A673 (cell line): ENCODE measurements at regions not wholly inside any gene's neighbourhood (a gene's known extent, or its start where the extent isn't known, plus 50 kb on each side); places are given as distances from the start of the nearest gene placed in this dataset.
A peak's percentile ranks its signal among the peaks of the same experiment; 100 is the strongest.

Source experiments
- BruUV-seq: library from RNA; stranded (reverse); fragments of 400-500 nt; replicated peaks from 2 replicates; lab custom pipeline; 2021; lab: Mats Ljungman, UMichigan
- CTCF ChIA-PET: fragments of 300-600 bp; sonication (Branson Sonifier 250); formaldehyde crosslinking; loops from one replicate; lab custom pipeline; 2022; ENCODE audit warnings: antibody characterized with exemption; lab: Charles Lee
- POLR2A ChIA-PET: fragments of 300-600 bp; sonication (Branson Sonifier 250); formaldehyde crosslinking; loops from one replicate; lab custom pipeline; 2022; ENCODE audit warnings: antibody characterized with exemption; ENCODE audit not compliant: low non-redundant PET; lab: Charles Lee
- DNase-seq: peaks from one replicate; pipeline ENCODE4 v3.0.0-alpha.2; 2015; ENCODE audit warnings: low spot score
- H3K27ac ChIP-seq: fragments of 200-600 bp; sonication (generic); 2 replicates; pipeline ENCODE4 v1.5.1; 2016; ENCODE audit warnings: mixed run types, low read depth, mild to moderate bottlenecking, mixed read lengths, antibody characterized with exemption, low read length; ENCODE audit not compliant: poor library complexity, severe bottlenecking
- H3K27me3 ChIP-seq: fragments of 200-600 bp; sonication (generic); replicated peaks from 2 replicates; pipeline ENCODE4 v1.6.1; 2017; ENCODE audit warnings: mixed run types, low read depth, mild to moderate bottlenecking, mixed read lengths, antibody characterized with exemption, low read length; ENCODE audit not compliant: insufficient read depth, poor library complexity
- H3K36me3 ChIP-seq: fragments of 200-600 bp; sonication (generic); 2 replicates; pipeline ENCODE4 v1.6.1; 2016; ENCODE audit warnings: mixed run types, mild to moderate bottlenecking, mixed read lengths, antibody characterized with exemption, low read length; ENCODE audit not compliant: insufficient read depth, poor library complexity, severe bottlenecking
- H3K4me1 ChIP-seq: fragments of 200-600 bp; sonication (generic); 2 replicates; pipeline ENCODE4 v1.6.1; 2017; ENCODE audit warnings: mixed run types, mild to moderate bottlenecking, mixed read lengths, antibody characterized with exemption, low read length; ENCODE audit not compliant: insufficient read depth, poor library complexity, severe bottlenecking
- H3K4me3 ChIP-seq: fragments of 200-600 bp; sonication (generic); 2 replicates; pipeline ENCODE4 v1.5.1; 2016; ENCODE audit warnings: low read depth, mixed run types, mild to moderate bottlenecking, mixed read lengths, low read length; ENCODE audit not compliant: poor library complexity, severe bottlenecking
- H3K9me3 ChIP-seq: fragments of 200-600 bp; sonication (generic); 2 replicates; pipeline ENCODE4 v1.6.1; 2016; ENCODE audit warnings: mixed run types, low read depth, mild to moderate bottlenecking, mixed read lengths, antibody characterized with exemption, low read length; ENCODE audit not compliant: poor library complexity, severe bottlenecking
- EZH2 ChIP-seq: fragments of 200-600 bp; sonication (generic); IDR thresholded peaks from 2 replicates; pipeline ENCODE4 v1.6.1; 2017; ENCODE audit warnings: borderline replicate concordance, low read depth, mild to moderate bottlenecking, mixed read lengths, antibody characterized with exemption, low read length; ENCODE audit not compliant: poor library complexity, severe bottlenecking
- intact Hi-C: fragments of 100-400 bp; cut with micrococcal nuclease; formaldehyde crosslinking; loops from one replicate; pipeline ENCODE4 v1.10.0; 2022; ENCODE audit not compliant: unreplicated experiment
- TF ChIP-seq, protein P1 (sequence below): fragments of 300-800, 200-600 bp; sonication (generic); conservative IDR thresholded peaks from 2 replicates; pipeline ENCODE4 v1.5.1; 2017; ENCODE audit warnings: low read depth, mild to moderate bottlenecking, antibody characterized with exemption, low read length, moderate library complexity, mixed read lengths

- CTCF ChIA-PET, result no interaction called here
- DNase-seq, result no peak
- H3K4me1 ChIP-seq, result peaks cover 18% of the 10 kb centered on the region
- H3K9me3 ChIP-seq, result no peaks in the 10 kb centered on the region
- H3K36me3 ChIP-seq, result no peaks in the 10 kb centered on the region
- no peak overlapping the region for H3K4me3 ChIP-seq
- POLR2A ChIA-PET, result no interaction called here
- H3K27ac ChIP-seq, result no peak overlapping the region
- H3K27me3 ChIP-seq, result no peaks in the 10 kb centered on the region
- intact Hi-C loops, result no loop called here
- BruUV-seq, result no TSS peak
- TF ChIP-seq EZH2, result no peak
- TF ChIP-seq, protein P1, sequence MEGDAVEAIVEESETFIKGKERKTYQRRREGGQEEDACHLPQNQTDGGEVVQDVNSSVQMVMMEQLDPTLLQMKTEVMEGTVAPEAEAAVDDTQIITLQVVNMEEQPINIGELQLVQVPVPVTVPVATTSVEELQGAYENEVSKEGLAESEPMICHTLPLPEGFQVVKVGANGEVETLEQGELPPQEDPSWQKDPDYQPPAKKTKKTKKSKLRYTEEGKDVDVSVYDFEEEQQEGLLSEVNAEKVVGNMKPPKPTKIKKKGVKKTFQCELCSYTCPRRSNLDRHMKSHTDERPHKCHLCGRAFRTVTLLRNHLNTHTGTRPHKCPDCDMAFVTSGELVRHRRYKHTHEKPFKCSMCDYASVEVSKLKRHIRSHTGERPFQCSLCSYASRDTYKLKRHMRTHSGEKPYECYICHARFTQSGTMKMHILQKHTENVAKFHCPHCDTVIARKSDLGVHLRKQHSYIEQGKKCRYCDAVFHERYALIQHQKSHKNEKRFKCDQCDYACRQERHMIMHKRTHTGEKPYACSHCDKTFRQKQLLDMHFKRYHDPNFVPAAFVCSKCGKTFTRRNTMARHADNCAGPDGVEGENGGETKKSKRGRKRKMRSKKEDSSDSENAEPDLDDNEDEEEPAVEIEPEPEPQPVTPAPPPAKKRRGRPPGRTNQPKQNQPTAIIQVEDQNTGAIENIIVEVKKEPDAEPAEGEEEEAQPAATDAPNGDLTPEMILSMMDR, result no peak
Observed at GRCh38 chr12:24325331-24325730, 375.9 kb upstream of the SOX5 start.

DNA sequence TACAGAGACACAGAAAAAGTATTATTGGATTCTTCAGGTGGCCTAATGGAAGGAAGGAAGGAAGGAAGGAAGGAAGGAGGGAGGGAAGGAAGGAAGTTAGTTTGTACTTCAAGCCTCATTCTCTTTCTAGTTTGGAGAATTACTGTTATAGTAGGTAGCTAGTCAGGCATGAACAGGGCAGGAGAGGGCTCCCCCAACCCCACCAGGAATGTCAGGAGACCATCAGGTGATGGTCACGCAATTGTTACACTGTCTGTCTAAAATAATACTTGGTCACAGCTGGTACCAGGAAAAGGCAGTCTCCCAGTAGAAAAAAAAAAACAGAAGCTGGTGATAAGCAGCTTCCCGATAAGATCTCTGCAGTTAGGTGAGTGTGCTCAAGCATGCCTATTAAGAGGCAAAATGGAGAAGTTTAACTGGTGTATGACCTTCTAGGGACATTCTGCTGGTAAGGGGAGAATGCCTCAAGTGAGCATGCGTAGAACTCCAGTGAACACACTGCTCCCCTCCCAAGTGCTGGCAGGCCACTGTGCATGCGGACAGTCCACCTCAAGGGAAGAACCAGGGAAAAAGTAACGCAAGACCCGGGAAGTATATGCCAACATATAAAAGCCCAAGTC, 358.4 kb upstream of the SOX5 start:
- Histone ChIP-seq H3K27ac (peak overlapping the region; percentile 99), H3K4me3 (no peak overlapping the region), H3K4me1 (peaks cover 54% of the 10 kb centered on the region), H3K27me3 (no peaks in the 10 kb centered on the region), H3K9me3 (no peaks in the 10 kb centered on the region), H3K36me3 (no peaks in the 10 kb centered on the region)
- intact Hi-C loops, result loop anchor here (1.0 to 10.0 kb wide), 9 partner anchors 198 to 1103 kb away; no protein-coding TSS in a partner anchor
- no TSS peak for BruUV-seq
- CTCF ChIA-PET, result interaction anchor here (0.6 to 1.3 kb wide), 4 partner anchors 470 to 1246 kb away, joined by 3 to 8 read pairs (median 4); no protein-coding TSS in a partner anchor
- POLR2A ChIA-PET, result interaction anchor here (0.6 to 1.0 kb wide), 10 partner anchors 70 to 1990 kb away, joined by 3 to 36 read pairs (median 4); no protein-coding TSS in a partner anchor
- peak; percentile 93 for DNase-seq
- TF ChIP-seq EZH2, result no peak
- TF ChIP-seq, protein P1, result no peak

DNA sequence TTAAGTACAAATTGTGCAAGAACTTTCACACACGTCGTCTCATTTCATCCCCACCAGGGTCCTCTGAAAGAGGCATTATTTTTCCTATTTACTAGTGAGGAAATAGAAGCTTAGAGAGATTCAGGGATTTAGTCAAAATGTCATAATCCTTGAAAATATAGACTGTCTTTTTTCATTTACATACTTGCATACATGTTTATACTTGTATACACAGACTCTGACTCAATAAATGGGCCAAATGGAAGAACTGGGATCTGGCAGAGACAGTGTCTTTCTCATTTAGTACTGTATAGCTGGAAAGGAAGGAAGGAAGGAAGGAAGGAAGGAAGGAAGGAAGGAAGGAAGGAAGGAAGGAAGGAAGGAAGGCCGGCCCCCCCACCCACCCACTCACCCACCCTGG, 357.7 kb upstream of the SOX5 start:
- CTCF ChIA-PET, result interaction anchor here (0.6 to 1.3 kb wide), 3 partner anchors 471 to 539 kb away, joined by 3 to 8 read pairs (median 5); no protein-coding TSS in a partner anchor
- POLR2A ChIA-PET, result interaction anchor here (0.6 to 1.0 kb wide), 3 partner anchors 71 to 497 kb away, joined by 3 to 36 read pairs (median 7); no protein-coding TSS in a partner anchor
- DNase-seq, result peak; percentile 94
- Histone ChIP-seq H3K27me3 (no peaks in the 10 kb centered on the region), H3K9me3 (no peaks in the 10 kb centered on the region), H3K36me3 (no peaks in the 10 kb centered on the region), H3K4me1 (peaks cover 54% of the 10 kb centered on the region), H3K4me3 (no peak overlapping the region), H3K27ac (peak overlapping the region; percentile 99)
- no peak for TF ChIP-seq EZH2
- TF ChIP-seq, protein P1, result no peak
- BruUV-seq, result no TSS peak
- intact Hi-C loops, result loop anchor here (1.0 to 10.0 kb wide), 8 partner anchors 197 to 1102 kb away; no protein-coding TSS in a partner anchor
